ENCODE measurements at regions not wholly inside any gene's neighbourhood (a gene's known extent, or its start where the extent isn't known, plus 50 kb on each side); places are given as distances from the start of the nearest gene placed in this dataset.

- no peaks in the 10 kb centered on the region for H3K9me3 ChIP-seq (replicated peaks; ENCODE audit: control insufficient read depth, insufficient read depth, low read depth, low read length)
- TF ChIP-seq, protein P1, sequence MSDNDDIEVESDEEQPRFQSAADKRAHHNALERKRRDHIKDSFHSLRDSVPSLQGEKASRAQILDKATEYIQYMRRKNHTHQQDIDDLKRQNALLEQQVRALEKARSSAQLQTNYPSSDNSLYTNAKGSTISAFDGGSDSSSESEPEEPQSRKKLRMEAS (CRISPR knock-in tag; IDR thresholded peaks at IDR 0.05), result no peak
- TF ChIP-seq MITF (IDR thresholded peaks at IDR 0.05), result no peak
- no peak for TF ChIP-seq CHCHD3 (CRISPR knock-in tag; IDR thresholded peaks at IDR 0.05)
- no peak overlapping the region for H3K4me2 ChIP-seq (ENCODE audit: insufficient read depth, low read length)
- no peak for ATAC-seq
- intact Hi-C loops (cut with micrococcal nuclease) (no loop called here), in situ Hi-C loops (cut with MboI) (loop anchor here (25.0 kb wide), 1 partner anchor 307 kb away; no protein-coding TSS in a partner anchor)
- no peak overlapping the region for H2AFZ ChIP-seq (ENCODE audit: low read depth, low read length)
- CTCF ChIA-PET (ENCODE audit: low intra/inter-chr PET ratio), result no interaction called here
- no peak overlapping the region for H3K27ac ChIP-seq (ENCODE audit: extremely low read depth, low read depth, low read length)
- WGBS (ENCODE audit: insufficient coverage, low coverage, missing lambda C conversion rate), result 0% methylated on average over 4 of the region's 5 CpGs
- BruUV-seq (replicated peaks), result no TSS peak
- H4K20me1 ChIP-seq (replicated peaks; ENCODE audit: control insufficient read depth, insufficient read depth, low read length), result no peaks in the 10 kb centered on the region
- no peaks in the 10 kb centered on the region for H3K36me3 ChIP-seq (ENCODE audit: control insufficient read depth, insufficient read depth, low read length)
- DNase-seq (ENCODE audit: extremely low read depth in 1 of 4, low spot score in 3 of 4), result no peak
- H3K9me1 ChIP-seq (ENCODE audit: control insufficient read depth, insufficient read depth, low read length), result no peaks in the 10 kb centered on the region
- no peak overlapping the region for H3K9ac ChIP-seq (ENCODE audit: insufficient read depth in 1 of 2, low read depth in 2 of 2, low read length in 2 of 2)
- H3K27me3 ChIP-seq (ENCODE audit: control insufficient read depth in 2 of 2, insufficient read depth in 2 of 2, low read length in 2 of 2), result no peaks in the 10 kb centered on the region
- POLR2A ChIA-PET, result no interaction called here
- H3K4me1 ChIP-seq (replicated peaks in 1 of 2; ENCODE audit: control insufficient read depth in 2 of 2, insufficient read depth in 2 of 2, low read length in 2 of 2), result no peaks in the 10 kb centered on the region
- no peaks in the 10 kb centered on the region for H3K79me2 ChIP-seq (ENCODE audit: control insufficient read depth, insufficient read depth, low read length)
- H3K4me3 ChIP-seq, result no peak overlapping the region
- FAIRE-seq, result no peak
Observed at GRCh38 chr14:38705220-38705619, 397.8 kb downstream of the SEC23A start.

- no peaks in the 10 kb centered on the region for H3K9me3 ChIP-seq (replicated peaks; ENCODE audit: control insufficient read depth, insufficient read depth, low read depth, low read length)
- FAIRE-seq (no peak), ATAC-seq (no peak), DNase-seq (ENCODE audit: extremely low read depth in 1 of 4, low spot score in 3 of 4) (no peak)
- no peak overlapping the region for H3K4me3 ChIP-seq
- no peaks in the 10 kb centered on the region for H3K79me2 ChIP-seq (ENCODE audit: control insufficient read depth, insufficient read depth, low read length)
- CTCF ChIA-PET (ENCODE audit: low intra/inter-chr PET ratio), result no interaction called here
- no peaks in the 10 kb centered on the region for H3K9me1 ChIP-seq (ENCODE audit: control insufficient read depth, insufficient read depth, low read length)
- H3K27me3 ChIP-seq (ENCODE audit: control insufficient read depth in 2 of 2, insufficient read depth in 2 of 2, low read length in 2 of 2), result no peaks in the 10 kb centered on the region
- no peaks in the 10 kb centered on the region for H3K36me3 ChIP-seq (ENCODE audit: control insufficient read depth, insufficient read depth, low read length)
- 0% methylated on average over 1 of the region's 1 CpG for WGBS (ENCODE audit: insufficient coverage, low coverage, missing lambda C conversion rate)
- intact Hi-C loops (cut with micrococcal nuclease) (no loop called here), in situ Hi-C loops (cut with MboI) (loop anchor here (25.0 kb wide), 1 partner anchor 308 kb away; no protein-coding TSS in a partner anchor)
- H3K4me1 ChIP-seq (replicated peaks in 1 of 2; ENCODE audit: control insufficient read depth in 2 of 2, insufficient read depth in 2 of 2, low read length in 2 of 2), result no peaks in the 10 kb centered on the region
- H4K20me1 ChIP-seq (replicated peaks; ENCODE audit: control insufficient read depth, insufficient read depth, low read length), result no peaks in the 10 kb centered on the region
- no peak overlapping the region for H3K27ac ChIP-seq (ENCODE audit: extremely low read depth, low read depth, low read length)
- no peak overlapping the region for H3K9ac ChIP-seq (ENCODE audit: insufficient read depth in 1 of 2, low read depth in 2 of 2, low read length in 2 of 2)
- POLR2A ChIA-PET, result no interaction called here
- no peak overlapping the region for H2AFZ ChIP-seq (ENCODE audit: low read depth, low read length)
- no peak overlapping the region for H3K4me2 ChIP-seq (ENCODE audit: insufficient read depth, low read length)
- BruUV-seq (replicated peaks), result no TSS peak
- TF ChIP-seq TCFL5 (CRISPR knock-in tag; conservative IDR thresholded peaks at IDR 0.05) (no peak), EHMT2 (IDR thresholded peaks at IDR 0.05) (no peak), ZNF668 (CRISPR knock-in tag; IDR thresholded peaks at IDR 0.05) (no peak), NR2C1 (IDR thresholded peaks at IDR 0.05) (no peak), NR2C1 (tag; IDR thresholded peaks at IDR 0.05) (no peak), ZNF830 (CRISPR knock-in tag; IDR thresholded peaks at IDR 0.05) (no peak), CBX5 (IDR thresholded peaks at IDR 0.05; ENCODE audit: borderline replicate concordance, low read depth) (no peak), ZNF780A (CRISPR knock-in tag; IDR thresholded peaks at IDR 0.05) (no peak), ZNF274 (IDR thresholded peaks at IDR 0.05; ENCODE audit: borderline replicate concordance, low read depth, low read length) (no peak), ZNF707 (CRISPR knock-in tag; conservative IDR thresholded peaks at IDR 0.05) (no peak)
- TF ChIP-seq, protein P2, sequence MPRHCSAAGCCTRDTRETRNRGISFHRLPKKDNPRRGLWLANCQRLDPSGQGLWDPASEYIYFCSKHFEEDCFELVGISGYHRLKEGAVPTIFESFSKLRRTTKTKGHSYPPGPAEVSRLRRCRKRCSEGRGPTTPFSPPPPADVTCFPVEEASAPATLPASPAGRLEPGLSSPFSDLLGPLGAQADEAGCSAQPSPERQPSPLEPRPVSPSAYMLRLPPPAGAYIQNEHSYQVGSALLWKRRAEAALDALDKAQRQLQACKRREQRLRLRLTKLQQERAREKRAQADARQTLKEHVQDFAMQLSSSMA (CRISPR knock-in tag; IDR thresholded peaks at IDR 0.05), result no peak
- TF ChIP-seq, protein P3, sequence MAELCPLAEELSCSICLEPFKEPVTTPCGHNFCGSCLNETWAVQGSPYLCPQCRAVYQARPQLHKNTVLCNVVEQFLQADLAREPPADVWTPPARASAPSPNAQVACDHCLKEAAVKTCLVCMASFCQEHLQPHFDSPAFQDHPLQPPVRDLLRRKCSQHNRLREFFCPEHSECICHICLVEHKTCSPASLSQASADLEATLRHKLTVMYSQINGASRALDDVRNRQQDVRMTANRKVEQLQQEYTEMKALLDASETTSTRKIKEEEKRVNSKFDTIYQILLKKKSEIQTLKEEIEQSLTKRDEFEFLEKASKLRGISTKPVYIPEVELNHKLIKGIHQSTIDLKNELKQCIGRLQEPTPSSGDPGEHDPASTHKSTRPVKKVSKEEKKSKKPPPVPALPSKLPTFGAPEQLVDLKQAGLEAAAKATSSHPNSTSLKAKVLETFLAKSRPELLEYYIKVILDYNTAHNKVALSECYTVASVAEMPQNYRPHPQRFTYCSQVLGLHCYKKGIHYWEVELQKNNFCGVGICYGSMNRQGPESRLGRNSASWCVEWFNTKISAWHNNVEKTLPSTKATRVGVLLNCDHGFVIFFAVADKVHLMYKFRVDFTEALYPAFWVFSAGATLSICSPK (IDR thresholded peaks at IDR 0.05; ENCODE audit: borderline replicate concordance), result no peak
Observed at GRCh38 chr14:38704220-38704619, 398.8 kb downstream of the SEC23A start.
